ENCODE measurements at regions not wholly inside any gene's neighbourhood (a gene's known extent, or its start where the extent isn't known, plus 50 kb on each side); places are given as distances from the start of the nearest gene placed in this dataset.

GRCh38 chr7:4399596-4399995 is 282.5 kb upstream of the FOXK1 start:
- intact Hi-C loops (cut with DNase I; ENCODE audit: low total_unique reads) = no loop called here

GRCh38 chr7:4406288-4407058 is 275.6 kb upstream of the FOXK1 start:
- no peaks in the 10 kb centered on the region for H3K36me3 ChIP-seq
- peaks cover 0 to 31% (median 11%) of the 10 kb centered on the region in 8 donors for H3K9me3 ChIP-seq
- no peak for DNase-seq
- WGBS, 5 donors = 79 to 85% (median 81%) methylated on average over 7 of the region's 7 CpGs
- no peak for TF ChIP-seq POLR2A (IDR thresholded peaks at IDR 0.05)
- TF ChIP-seq CTCF (IDR thresholded peaks at IDR 0.05 in 8 of 11, conservative IDR thresholded peaks at IDR 0.05 in 3 of 11) = no peak
- TF ChIP-seq POLR2AphosphoS5 (IDR thresholded peaks at IDR 0.05) = no peak
- intact Hi-C loops (cut with DNase I; ENCODE audit: low total_unique reads) = no loop called here
- H3K4me3 ChIP-seq = no peak overlapping the region
- H3K27ac ChIP-seq = no peak overlapping the region
- no peaks in the 10 kb centered on the region for H3K27me3 ChIP-seq (replicated peaks in 1 of 7)
- no peaks in the 10 kb centered on the region for H3K4me1 ChIP-seq

More at GRCh38 chr7:4399596-4399995, 282.5 kb upstream of the FOXK1 start:
- DNase-seq = no peak
- Histone ChIP-seq H3K36me3 (no peaks in the 10 kb centered on the region), H3K4me3 (no peak overlapping the region), H3K27me3 (replicated peaks in 1 of 7) (no peaks in the 10 kb centered on the region), H3K4me1 (no peaks in the 10 kb centered on the region), H3K9me3 (peaks cover 0 to 26% (median 7%) of the 10 kb centered on the region in 8 donors), H3K27ac (no peak overlapping the region)
- no peak for TF ChIP-seq POLR2A (IDR thresholded peaks at IDR 0.05)
- WGBS, 5 donors = 88 to 94% (median 91%) methylated on average over 8 of the region's 8 CpGs

- TF ChIP-seq CTCF (IDR thresholded peaks at IDR 0.05 in 8 of 11, conservative IDR thresholded peaks at IDR 0.05 in 3 of 11) = no peak
- no peak for TF ChIP-seq POLR2AphosphoS5 (IDR thresholded peaks at IDR 0.05)
- TF ChIP-seq POLR2A (IDR thresholded peaks at IDR 0.05) = no peak
- no peak overlapping the region for H3K27ac ChIP-seq
Observed at GRCh38 chr7:4409946-4410345, 272.1 kb upstream of the FOXK1 start.

GRCh38 chr7:4416396-4417056 is 265.6 kb upstream of the FOXK1 start:
- Histone ChIP-seq H3K27me3 (replicated peaks in 1 of 7) (no peaks in the 10 kb centered on the region), H3K9me3 (peaks cover 0 to 52% (median 29%) of the 10 kb centered on the region in 8 donors), H3K4me1 (peaks cover 0 to 6% (median 0%) of the 10 kb centered on the region in 6 donors), H3K27ac (no peak overlapping the region), H3K4me3 (peak overlapping the region in 4 of 8 donors; percentile 13 to 43 (median 17)), H3K36me3 (no peaks in the 10 kb centered on the region)
- DNase-seq = no peak
- TF ChIP-seq POLR2A (IDR thresholded peaks at IDR 0.05) (no peak), CTCF (IDR thresholded peaks at IDR 0.05 in 8 of 11, conservative IDR thresholded peaks at IDR 0.05 in 3 of 11) (no peak), POLR2AphosphoS5 (IDR thresholded peaks at IDR 0.05) (no peak)
- WGBS, 5 donors = 44 to 65% (median 59%) methylated on average over 26 of the region's 26 CpGs
- intact Hi-C loops (cut with DNase I; ENCODE audit: low total_unique reads) = no loop called here

More at GRCh38 chr7:4409946-4410345, 272.1 kb upstream of the FOXK1 start:
- Histone ChIP-seq H3K4me1 (no peaks in the 10 kb centered on the region), H3K4me3 (no peak overlapping the region), H3K9me3 (peaks cover 0 to 51% (median 25%) of the 10 kb centered on the region in 8 donors), H3K27me3 (replicated peaks in 1 of 7) (no peaks in the 10 kb centered on the region), H3K36me3 (no peaks in the 10 kb centered on the region)
- no peak for DNase-seq
- WGBS, 5 donors = 85 to 90% (median 87%) methylated on average over 10 of the region's 10 CpGs
- intact Hi-C loops (cut with DNase I; ENCODE audit: low total_unique reads) = no loop called here
